NCI-H510A treated with DMSO at 0.1 percent for 48 hours (cell line): ENCODE measurements at regions not wholly inside any gene's neighbourhood (a gene's known extent, or its start where the extent isn't known, plus 50 kb on each side); places are given as distances from the start of the nearest gene placed in this dataset.
A peak's percentile ranks its signal among the peaks of the same experiment; 100 is the strongest.

Source experiments
- DNase-seq: peaks from one replicate; lab custom pipeline; 2025; lab: John Stamatoyannopoulos, UW

- DNase-seq, result no peak
Observed at GRCh38 chr10:94043431-94043990, 49.8 kb downstream of the PLCE1 start.

DNA sequence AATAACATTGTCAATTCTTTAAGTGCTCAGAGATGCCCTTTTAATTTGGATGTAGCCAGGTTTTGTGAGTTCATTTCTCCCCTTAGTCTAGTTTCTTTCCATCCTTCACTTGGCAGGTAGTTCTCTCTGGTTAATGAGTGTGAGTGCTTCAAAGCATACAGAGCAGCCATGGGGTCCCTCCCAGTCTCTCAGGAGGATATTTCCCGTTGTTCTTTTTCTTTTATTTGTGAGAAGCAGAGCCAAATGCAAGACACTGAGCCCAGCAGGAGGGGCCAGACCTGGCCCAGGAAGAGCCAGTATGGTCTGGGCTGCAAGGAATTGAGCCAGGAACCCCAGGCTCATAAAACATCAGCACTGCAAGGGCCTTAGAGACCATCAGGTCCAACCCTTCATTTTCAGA, 52.4 kb downstream of the PLCE1 start:
- DNase-seq, result no peak

DNA sequence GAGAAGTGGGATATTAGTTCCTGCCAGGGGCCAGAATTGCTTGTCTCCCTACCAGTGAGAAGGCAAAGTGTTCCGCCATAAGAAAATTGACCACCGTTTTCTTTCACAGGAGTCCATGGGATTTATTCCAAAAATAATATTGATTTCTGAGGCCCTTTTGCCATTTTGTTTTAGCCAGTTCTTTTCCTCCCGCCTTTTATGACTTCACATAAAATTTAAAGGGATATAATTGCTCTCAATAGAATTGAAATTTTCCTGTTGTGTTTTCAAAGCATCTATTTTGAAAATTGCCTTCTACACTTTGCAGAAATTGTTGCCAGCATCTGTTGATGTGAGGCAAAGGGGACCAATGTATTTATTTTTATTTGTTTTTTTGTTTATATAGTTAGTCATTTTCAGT, 53.6 kb downstream of the PLCE1 start:
- no peak for DNase-seq

- no peak for DNase-seq
Observed at GRCh38 chr10:94049911-94050310, 56.2 kb downstream of the PLCE1 start.

- DNase-seq, result no peak
Observed at GRCh38 chr10:94052281-94052680, 58.5 kb downstream of the PLCE1 start.

- DNase-seq, result no peak
Observed at GRCh38 chr10:94052866-94053791, 59.4 kb downstream of the PLCE1 start.

DNA sequence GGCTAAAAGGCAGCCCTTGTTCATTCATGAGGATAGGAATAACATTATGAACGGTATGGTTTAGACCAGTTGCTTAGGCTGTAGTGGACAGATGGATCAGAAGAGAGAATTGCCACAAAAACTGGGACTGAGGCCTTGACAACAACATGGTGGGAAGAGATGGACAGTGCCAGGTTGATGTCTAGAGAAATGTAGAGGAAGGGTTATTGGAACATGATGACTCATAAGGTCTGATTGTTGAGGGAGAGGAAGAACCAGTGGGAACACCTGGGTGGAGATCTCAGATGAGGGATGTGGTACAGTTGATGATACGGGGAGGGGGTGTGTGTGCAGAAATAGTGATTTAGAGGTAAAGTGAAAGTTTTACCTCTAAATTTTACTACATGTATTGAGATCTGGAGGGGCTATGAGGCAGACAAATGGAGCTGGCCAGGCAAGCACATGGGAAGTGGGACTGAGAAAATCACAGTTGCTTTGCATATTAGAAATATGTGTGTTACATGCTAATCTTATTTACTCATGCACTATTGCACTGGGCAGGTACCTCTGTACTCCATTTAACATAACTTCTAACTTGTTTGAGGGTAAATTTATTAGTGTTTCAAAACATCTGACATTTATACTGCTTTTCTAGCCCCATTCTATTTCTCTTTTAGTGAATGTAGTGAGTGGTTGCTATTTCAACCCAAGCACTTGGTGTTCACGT, 65.6 kb downstream of the PLCE1 start:
- no peak for DNase-seq

DNA sequence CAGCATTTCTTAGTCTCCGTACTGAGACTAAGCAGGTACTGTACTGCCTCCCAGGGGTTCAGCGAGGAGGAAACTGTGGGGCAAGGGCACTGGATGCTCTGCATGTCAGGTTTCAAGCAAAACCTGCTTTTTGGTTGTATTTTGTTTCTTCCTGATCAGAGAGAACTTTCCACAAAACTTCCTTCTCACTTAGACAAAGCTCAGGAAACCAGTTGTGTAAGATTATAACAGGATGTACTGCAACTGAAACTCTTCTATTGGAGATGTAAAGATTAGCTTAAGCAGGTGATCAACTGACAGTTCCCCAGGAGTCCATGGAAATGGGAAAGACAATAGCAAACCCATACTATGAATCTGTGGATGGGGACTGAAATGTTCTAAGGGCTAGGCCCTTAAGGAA, 67.3 kb downstream of the PLCE1 start:
- DNase-seq, result no peak

- no peak for DNase-seq
Observed at GRCh38 chr10:94062611-94063010, 68.9 kb downstream of the PLCE1 start.

GRCh38 chr10:94065362-94065761, 71.6 kb downstream of the PLCE1 start:
- DNase-seq, result no peak

DNA sequence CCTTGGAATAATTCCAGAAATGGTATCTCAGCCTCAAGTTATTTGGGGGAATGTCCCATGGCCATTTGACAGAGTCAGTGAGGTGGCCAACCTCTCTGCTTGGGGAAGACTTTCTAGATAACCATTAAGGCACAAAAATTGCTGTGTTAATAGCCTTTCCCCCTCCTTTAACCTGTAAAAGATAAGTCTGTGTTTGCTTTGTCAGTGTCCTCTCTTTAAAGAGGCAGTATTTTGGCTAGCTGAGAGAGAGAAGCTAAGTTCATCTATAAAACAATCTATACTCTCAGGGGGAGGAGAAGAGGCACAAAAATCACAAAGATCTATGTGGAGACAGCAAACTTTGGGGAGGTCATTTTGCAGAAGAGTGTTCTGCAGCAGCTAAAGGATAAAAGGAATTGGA, 72.1 kb downstream of the PLCE1 start:
- DNase-seq, result no peak

DNA sequence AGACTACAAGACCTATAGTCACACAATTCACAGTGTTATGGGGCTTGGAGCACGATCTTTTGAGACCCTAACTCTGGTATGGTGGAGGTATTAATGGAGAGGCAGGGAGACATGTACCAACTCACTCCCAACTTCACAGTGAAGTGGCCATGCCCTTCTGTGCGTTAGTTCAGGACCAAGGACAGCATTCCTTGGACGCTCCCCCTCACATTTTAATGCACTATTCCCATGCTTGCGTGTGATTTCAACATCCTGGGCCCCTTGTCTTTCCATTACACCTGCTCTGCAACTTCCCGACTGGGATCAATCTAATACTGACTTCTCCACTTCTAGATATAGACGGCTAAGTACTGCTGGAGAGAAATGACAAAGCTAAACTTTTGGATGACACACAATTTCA, 72.7 kb downstream of the PLCE1 start:
- DNase-seq, result no peak

DNA sequence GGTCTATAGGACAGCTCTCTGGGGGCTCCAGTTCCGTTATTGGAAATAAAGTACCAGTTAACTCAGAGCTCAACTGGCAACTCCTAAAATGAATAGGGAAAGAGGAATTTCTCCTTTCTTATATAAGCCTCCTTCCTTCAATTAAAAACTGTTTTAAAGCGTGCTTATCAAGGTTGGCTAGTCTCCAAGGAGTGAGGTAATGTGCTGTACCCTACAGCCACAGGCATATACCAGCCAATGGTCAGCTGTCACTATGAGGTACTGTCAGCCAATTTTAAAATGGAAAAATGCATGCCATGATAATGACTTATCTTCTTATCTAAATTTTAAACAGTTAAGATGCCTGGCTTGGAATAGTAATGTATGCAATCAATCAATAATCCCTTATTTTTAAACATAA, 76.2 kb downstream of the PLCE1 start:
- no peak for DNase-seq

DNA sequence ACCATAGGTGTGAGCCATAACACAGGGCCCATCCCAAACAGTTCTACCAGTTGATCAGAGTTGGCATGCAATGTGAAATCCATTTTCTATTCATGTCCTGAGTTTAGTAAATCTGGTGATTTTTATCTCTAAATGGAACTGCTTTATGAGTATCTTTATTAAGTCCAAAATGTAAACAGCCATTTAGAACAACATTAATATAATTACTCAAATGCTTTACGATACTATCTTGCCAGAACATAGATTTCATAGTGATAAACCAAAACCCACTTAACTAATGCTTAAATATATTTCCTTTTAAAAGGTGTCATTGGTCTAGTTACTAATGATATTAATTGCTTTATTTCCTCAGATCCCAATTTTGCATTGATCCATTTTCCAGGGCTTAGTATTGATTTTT, 80.7 kb downstream of the PLCE1 start:
- DNase-seq, result no peak

GRCh38 chr10:94075506-94075905, 81.8 kb downstream of the PLCE1 start:
- DNase-seq, result no peak

- peak; percentile 5 for DNase-seq
Observed at GRCh38 chr10:94076325-94076841, 82.7 kb downstream of the PLCE1 start.

DNA sequence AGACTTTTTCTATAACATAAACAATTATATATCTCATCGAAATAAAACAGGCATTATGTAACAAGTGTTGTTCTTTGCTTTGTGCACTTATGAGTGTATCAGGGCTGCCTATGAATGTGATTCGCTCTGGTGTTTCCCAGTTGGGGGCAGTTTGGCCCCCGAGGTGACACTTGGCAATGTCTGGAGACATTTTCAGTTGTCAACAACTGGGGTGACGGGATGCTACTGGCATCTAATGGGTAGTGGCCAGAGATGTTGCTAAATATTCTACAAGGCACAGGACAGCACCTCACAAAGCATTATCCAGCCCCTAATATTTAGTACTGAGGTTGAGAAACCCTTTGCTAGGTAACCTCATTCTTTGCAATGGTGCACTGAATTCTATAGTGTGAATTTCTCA, 83.3 kb downstream of the PLCE1 start:
- DNase-seq, result no peak

GRCh38 chr10:94080108-94080507, 86.4 kb downstream of the PLCE1 start:
- no peak for DNase-seq

DNA sequence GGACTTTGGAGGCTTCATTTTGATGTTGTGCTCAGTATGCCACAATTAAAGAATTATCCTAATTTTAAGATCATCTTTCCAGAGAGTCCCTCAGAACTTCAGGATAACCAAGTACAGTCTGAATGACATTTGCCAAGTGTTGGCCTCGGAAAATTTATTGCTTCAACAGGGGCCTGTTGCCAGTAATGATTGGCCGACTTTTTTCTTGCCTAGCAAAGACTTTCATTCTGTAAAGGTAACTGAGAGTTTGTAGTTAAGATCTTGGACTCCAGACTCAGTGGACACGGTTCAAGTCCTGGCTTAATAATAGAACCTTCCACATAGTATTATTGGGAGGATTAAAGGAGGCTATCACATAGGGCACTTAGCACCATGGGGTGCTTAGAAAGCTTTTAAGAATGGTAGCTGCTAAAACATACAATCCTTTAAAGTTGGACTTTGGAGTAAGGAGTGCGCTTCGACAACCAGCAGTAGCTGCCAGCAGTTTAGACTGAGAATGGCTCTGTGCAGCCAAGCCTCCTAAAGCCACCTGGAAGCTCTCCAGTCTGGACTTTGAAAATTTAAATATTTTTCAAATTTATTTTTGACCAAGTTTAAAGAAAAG, 90.0 kb downstream of the PLCE1 start:
- no peak for DNase-seq

DNA sequence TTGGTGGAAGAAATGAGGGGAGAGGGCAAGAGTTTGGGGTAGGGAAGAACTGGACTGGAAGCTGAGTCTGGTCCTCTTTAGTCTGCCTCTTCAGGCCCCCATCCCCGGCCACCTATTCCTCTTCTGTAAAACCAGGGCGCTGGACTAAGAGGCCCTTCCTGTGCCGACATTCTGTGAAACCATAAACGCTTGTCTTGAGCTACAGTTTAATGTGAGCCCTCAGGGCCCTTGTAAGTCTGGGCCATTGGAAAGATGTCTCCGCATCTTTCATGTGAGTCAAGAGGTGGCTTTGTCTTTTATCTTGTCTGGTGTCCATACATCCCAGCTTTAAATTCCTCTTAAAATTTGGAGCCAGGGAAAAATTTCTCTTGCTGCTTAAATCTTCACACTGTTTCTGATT, 90.6 kb downstream of the PLCE1 start:
- no peak for DNase-seq

DNA sequence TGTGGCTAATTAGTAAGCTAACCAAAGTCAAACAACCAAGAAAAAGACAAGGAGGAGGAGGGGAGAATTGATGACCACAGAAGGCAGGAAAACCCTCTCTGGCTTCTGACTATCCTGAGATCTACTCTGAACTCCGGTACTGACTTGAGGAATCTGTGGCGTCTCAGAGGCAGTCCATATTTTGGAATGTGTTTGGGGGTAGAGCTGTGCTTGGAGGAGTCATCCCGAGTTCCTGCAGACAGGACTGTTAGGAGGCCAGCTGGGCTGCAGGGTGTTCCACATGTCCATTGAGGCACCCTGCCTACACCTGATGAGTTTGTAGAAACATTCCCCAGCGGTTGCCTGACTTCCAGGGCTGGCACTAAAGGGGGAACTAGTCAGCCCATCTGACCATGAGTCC, 91.6 kb downstream of the PLCE1 start:
- no peak for DNase-seq

- DNase-seq, result no peak
Observed at GRCh38 chr10:94085766-94086437, 92.2 kb downstream of the PLCE1 start.
